ENCODE measurements at regions not wholly inside any gene's neighbourhood (a gene's known extent, or its start where the extent isn't known, plus 50 kb on each side); places are given as distances from the start of the nearest gene placed in this dataset.

DNA sequence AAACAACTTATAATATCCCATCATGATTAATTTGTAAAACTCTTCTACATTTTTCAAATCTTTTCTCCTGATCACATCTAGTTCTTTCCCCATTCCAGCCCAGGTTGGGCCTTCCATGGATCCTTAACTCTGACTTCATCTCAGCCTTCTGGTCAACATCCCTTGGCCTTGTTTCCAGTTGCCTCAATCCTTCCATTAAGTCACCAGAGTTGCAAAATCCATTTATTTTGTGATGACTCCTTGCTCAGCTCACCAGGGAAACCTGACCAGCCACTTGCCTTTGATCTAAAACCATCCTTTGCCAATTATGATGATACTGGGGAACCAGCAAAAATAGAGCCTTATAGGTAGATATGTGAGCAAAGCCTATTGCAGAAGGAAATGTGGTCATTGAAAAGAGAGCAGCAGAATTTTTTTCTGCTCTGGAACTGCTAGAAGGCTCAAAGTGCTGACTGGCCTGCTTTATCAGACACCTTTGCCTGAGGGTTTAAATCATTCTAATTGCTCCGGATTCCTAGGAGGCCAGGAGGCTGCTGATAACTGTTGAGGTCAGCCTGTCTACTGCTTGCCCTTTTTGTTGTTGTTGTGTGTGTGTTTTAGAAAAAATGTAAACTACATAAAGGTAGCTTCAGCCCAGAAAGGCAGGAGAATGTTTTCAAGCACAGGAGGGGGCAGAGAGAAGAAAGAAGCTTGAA lies 512.2 kb upstream of the GRIA1 start:
- intact Hi-C loops (cut with DNase I): no loop called here
- no peaks in the 10 kb centered on the region for H3K27me3 ChIP-seq
- H3K36me3 ChIP-seq: no peaks in the 10 kb centered on the region
- no peak overlapping the region for H3K4me3 ChIP-seq
- no peak for TF ChIP-seq POLR2A (IDR thresholded peaks at IDR 0.05)
- TF ChIP-seq, protein P1, sequence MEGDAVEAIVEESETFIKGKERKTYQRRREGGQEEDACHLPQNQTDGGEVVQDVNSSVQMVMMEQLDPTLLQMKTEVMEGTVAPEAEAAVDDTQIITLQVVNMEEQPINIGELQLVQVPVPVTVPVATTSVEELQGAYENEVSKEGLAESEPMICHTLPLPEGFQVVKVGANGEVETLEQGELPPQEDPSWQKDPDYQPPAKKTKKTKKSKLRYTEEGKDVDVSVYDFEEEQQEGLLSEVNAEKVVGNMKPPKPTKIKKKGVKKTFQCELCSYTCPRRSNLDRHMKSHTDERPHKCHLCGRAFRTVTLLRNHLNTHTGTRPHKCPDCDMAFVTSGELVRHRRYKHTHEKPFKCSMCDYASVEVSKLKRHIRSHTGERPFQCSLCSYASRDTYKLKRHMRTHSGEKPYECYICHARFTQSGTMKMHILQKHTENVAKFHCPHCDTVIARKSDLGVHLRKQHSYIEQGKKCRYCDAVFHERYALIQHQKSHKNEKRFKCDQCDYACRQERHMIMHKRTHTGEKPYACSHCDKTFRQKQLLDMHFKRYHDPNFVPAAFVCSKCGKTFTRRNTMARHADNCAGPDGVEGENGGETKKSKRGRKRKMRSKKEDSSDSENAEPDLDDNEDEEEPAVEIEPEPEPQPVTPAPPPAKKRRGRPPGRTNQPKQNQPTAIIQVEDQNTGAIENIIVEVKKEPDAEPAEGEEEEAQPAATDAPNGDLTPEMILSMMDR (IDR thresholded peaks at IDR 0.05): no peak
- H3K27ac ChIP-seq: no peak overlapping the region
- 38 to 56% methylated on average over 1 of the region's 1 CpG for WGBS, 2 donors
- peaks cover 0 to 3% (median 0%) of the 10 kb centered on the region in 3 donors for H3K9me3 ChIP-seq
- H3K4me1 ChIP-seq: no peaks in the 10 kb centered on the region
- no peak for DNase-seq

DNA sequence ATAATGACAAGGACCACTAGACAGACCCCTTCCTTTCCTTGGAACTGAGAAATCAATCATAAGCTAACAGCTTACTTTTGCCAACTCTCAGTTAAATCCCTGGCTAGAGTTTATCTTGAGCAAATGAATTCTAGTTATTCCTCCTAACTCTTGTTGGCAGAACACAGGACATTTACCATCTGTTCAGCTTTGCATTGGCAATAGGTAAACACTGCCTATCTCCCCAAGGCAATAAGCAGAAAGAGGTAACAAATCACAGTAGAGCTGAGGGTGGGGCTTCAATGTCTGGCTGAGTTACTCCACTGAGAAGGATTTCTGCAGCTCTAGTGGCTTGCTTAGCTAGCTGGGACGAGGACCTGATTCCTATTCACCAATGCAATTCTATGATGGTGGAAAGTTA lies 503.3 kb upstream of the GRIA1 start:
- Histone ChIP-seq H3K27ac (no peak overlapping the region), H3K36me3 (no peaks in the 10 kb centered on the region), H3K4me3 (no peak overlapping the region), H3K9me3 (no peaks in the 10 kb centered on the region), H3K4me1 (no peaks in the 10 kb centered on the region), H3K27me3 (no peaks in the 10 kb centered on the region)
- 20 to 36% methylated on average over 1 of the region's 1 CpG for WGBS, 2 donors
- no peak for DNase-seq
- no peak for TF ChIP-seq POLR2A (IDR thresholded peaks at IDR 0.05)
- TF ChIP-seq, protein P1 (IDR thresholded peaks at IDR 0.05): no peak
- intact Hi-C loops (cut with DNase I): no loop called here

DNA sequence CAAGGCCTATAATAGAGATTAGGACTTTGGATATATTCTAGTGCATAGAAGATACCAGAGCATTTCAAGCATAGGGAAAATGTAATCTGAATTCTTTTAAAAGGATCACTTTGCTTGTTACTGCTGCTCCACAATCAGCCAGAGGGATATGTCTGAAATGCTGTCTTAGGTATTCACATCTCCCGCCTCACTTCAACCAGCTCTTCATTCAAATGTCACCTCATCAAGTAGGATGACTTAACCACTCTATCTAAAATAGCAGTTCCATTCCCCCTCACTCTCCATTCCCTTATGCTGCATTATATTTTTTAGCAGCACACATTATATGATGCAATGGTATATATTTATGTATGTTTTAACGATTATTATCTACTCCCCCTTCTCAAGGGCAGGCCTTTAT lies 500.3 kb upstream of the GRIA1 start:
- no peak overlapping the region for H3K4me3 ChIP-seq
- TF ChIP-seq, protein P1 (IDR thresholded peaks at IDR 0.05): no peak
- TF ChIP-seq POLR2A (IDR thresholded peaks at IDR 0.05): no peak
- no peak overlapping the region for H3K27ac ChIP-seq
- H3K9me3 ChIP-seq: no peaks in the 10 kb centered on the region
- intact Hi-C loops (cut with DNase I): no loop called here
- no peaks in the 10 kb centered on the region for H3K36me3 ChIP-seq
- no peaks in the 10 kb centered on the region for H3K4me1 ChIP-seq
- DNase-seq: no peak
- 85 to 97% methylated on average over 2 of the region's 2 CpGs for WGBS, 2 donors
- no peaks in the 10 kb centered on the region for H3K27me3 ChIP-seq

DNA sequence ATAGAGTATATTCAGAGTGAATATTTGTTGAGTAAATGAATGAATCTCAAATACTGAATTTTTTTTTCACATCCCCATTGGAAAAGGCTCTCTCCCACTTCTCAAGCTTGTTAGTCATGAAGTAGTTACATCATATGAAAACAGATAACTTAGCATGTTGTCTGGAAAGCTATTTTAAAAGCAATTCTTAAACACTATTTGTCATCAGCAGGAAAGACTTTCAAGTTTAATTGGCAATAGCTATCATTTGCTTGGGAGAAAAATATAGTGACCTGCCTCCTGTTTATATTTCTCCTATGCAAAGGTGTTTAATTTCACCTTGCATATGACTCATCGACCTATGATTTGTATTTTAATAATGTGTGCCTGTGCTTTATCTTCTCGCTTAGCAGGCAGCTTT lies 499.8 kb upstream of the GRIA1 start:
- H3K36me3 ChIP-seq: no peaks in the 10 kb centered on the region
- H3K4me3 ChIP-seq: no peak overlapping the region
- intact Hi-C loops (cut with DNase I): no loop called here
- TF ChIP-seq, protein P1 (IDR thresholded peaks at IDR 0.05): no peak
- no peak for TF ChIP-seq POLR2A (IDR thresholded peaks at IDR 0.05)
- DNase-seq: no peak
- H3K9me3 ChIP-seq: no peaks in the 10 kb centered on the region
- no peak overlapping the region for H3K27ac ChIP-seq
- WGBS, 2 donors: 56 to 65% methylated on average over 2 of the region's 2 CpGs
- H3K27me3 ChIP-seq: no peaks in the 10 kb centered on the region
- no peaks in the 10 kb centered on the region for H3K4me1 ChIP-seq

DNA sequence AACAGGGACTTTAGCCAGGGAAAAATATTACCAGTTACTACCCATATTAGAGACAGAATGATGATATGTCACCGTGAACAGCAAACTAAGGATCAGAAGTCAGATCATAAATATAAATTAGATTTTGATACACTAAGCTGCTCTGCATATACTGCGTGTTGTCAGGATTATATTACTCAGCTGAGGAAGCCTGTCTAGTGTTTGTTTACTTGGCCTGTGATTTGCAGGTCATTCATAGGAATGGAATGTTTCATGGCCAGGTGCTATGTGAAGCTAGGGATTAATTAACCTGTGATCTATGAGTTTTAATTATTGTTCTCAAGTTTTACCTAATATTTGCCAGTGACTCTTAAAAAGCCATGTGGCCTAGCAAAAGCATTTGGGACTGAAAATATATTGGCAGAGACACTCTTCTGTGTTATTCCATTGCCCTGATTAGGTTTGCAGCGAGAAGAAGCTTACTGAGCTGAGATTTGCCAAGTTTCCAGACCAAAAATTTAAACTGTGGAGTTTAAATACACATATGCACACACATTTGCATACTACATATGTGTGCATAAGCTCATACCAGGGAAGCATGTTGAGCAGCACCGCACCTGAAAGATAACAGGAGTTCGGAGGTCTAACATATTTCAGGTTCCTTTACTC lies 496.3 kb upstream of the GRIA1 start:
- TF ChIP-seq POLR2A (IDR thresholded peaks at IDR 0.05): no peak
- TF ChIP-seq, protein P1 (IDR thresholded peaks at IDR 0.05): no peak
- Histone ChIP-seq H3K4me1 (no peaks in the 10 kb centered on the region), H3K4me3 (no peak overlapping the region), H3K9me3 (no peaks in the 10 kb centered on the region), H3K27ac (no peak overlapping the region), H3K27me3 (no peaks in the 10 kb centered on the region), H3K36me3 (no peaks in the 10 kb centered on the region)
- intact Hi-C loops (cut with DNase I): no loop called here
- 40 to 51% methylated on average over 5 of the region's 5 CpGs for WGBS, 2 donors
- no peak for DNase-seq
